HL-60 (cell line): ENCODE measurements at regions not wholly inside any gene's neighbourhood (a gene's known extent, or its start where the extent isn't known, plus 50 kb on each side); places are given as distances from the start of the nearest gene placed in this dataset.
"Not testable (repeated sequence)": the region's sequence is repeated elsewhere in the genome, so short reads cannot be mapped to it uniquely, and the experiment has no call there.

Source experiments
- DNase-seq, 2 experiments: peaks; one replicate each; pipeline ENCODE4 v3.0.0-alpha.2; 2010 to 2020; ENCODE audit warnings: low read depth in 1 of 2, low spot score in 1 of 2
- H3K27ac ChIP-seq: fragments of 250-450 bp; sonication (Bioruptor Pico); replicated peaks from 2 replicates; pipeline ENCODE4 v1.5.1; 2020; ENCODE audit warnings: mild to moderate bottlenecking, moderate library complexity
- H3K27me3 ChIP-seq: fragments of 250-450 bp; sonication (Bioruptor Pico); 2 replicates; pipeline ENCODE4 v1.5.1; 2021; ENCODE audit warnings: mild to moderate bottlenecking, moderate library complexity; ENCODE audit not compliant: insufficient read depth, poor library complexity, severe bottlenecking
- H3K4me3 ChIP-seq: replicated peaks from 2 replicates; pipeline ENCODE4 v1.5.1; 2011; ENCODE audit warnings: mild to moderate bottlenecking, control low read depth, low read length; ENCODE audit not compliant: insufficient read depth
- CTCF ChIP-seq: IDR thresholded peaks from one replicate; pipeline ENCODE4 v1.5.1; 2011; ENCODE audit warnings: low read length, control low read depth, inconsistent platforms; ENCODE audit not compliant: insufficient read depth
- GABPA ChIP-seq: IDR thresholded peaks from 2 replicates; pipeline ENCODE4 v1.6.1; 2012; ENCODE audit warnings: low read depth
- POLR2AphosphoS5 ChIP-seq: IDR thresholded peaks from 2 replicates; pipeline ENCODE4 v1.6.1; 2012; ENCODE audit warnings: low read depth
- SPI1 ChIP-seq: IDR thresholded peaks from 2 replicates; pipeline ENCODE4 v1.6.1; 2012; ENCODE audit warnings: low read depth, mild to moderate bottlenecking, borderline replicate concordance
- TF ChIP-seq, protein P1 (sequence below): IDR thresholded peaks from 2 replicates; pipeline ENCODE4 v1.6.1; 2012; ENCODE audit warnings: low read depth; ENCODE audit not compliant: insufficient replicate concordance

- TF ChIP-seq CTCF (no peak), SPI1 (no peak), POLR2AphosphoS5 (no peak), GABPA (no peak)
- TF ChIP-seq, protein P1, sequence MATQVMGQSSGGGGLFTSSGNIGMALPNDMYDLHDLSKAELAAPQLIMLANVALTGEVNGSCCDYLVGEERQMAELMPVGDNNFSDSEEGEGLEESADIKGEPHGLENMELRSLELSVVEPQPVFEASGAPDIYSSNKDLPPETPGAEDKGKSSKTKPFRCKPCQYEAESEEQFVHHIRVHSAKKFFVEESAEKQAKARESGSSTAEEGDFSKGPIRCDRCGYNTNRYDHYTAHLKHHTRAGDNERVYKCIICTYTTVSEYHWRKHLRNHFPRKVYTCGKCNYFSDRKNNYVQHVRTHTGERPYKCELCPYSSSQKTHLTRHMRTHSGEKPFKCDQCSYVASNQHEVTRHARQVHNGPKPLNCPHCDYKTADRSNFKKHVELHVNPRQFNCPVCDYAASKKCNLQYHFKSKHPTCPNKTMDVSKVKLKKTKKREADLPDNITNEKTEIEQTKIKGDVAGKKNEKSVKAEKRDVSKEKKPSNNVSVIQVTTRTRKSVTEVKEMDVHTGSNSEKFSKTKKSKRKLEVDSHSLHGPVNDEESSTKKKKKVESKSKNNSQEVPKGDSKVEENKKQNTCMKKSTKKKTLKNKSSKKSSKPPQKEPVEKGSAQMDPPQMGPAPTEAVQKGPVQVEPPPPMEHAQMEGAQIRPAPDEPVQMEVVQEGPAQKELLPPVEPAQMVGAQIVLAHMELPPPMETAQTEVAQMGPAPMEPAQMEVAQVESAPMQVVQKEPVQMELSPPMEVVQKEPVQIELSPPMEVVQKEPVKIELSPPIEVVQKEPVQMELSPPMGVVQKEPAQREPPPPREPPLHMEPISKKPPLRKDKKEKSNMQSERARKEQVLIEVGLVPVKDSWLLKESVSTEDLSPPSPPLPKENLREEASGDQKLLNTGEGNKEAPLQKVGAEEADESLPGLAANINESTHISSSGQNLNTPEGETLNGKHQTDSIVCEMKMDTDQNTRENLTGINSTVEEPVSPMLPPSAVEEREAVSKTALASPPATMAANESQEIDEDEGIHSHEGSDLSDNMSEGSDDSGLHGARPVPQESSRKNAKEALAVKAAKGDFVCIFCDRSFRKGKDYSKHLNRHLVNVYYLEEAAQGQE: no peak
- no peaks in the 10 kb centered on the region for H3K27me3 ChIP-seq
- DNase-seq: no peak
- no peak overlapping the region for H3K27ac ChIP-seq
- H3K4me3 ChIP-seq: no peak overlapping the region
These were observed 168.2 kb downstream of the SUDS3 start for GRCh38 chr12:118544569-118544968.

- not testable (repeated sequence) for DNase-seq, H3K27ac ChIP-seq, H3K27me3 ChIP-seq, H3K4me3 ChIP-seq
These were observed 171.3 kb downstream of the SUDS3 start for GRCh38 chr12:118547606-118548005.

GRCh38 chr12:118548887-118549509 is 172.6 kb downstream of the SUDS3 start:
- no peaks in the 10 kb centered on the region for H3K27me3 ChIP-seq
- no peak overlapping the region for H3K27ac ChIP-seq
- TF ChIP-seq GABPA (no peak), CTCF (no peak), SPI1 (no peak), POLR2AphosphoS5 (no peak)
- TF ChIP-seq, protein P1: no peak
- no peak for DNase-seq
- H3K4me3 ChIP-seq: no peak overlapping the region

GRCh38 chr12:118549510-118549980 is 173.2 kb downstream of the SUDS3 start:
- no peak for DNase-seq
- H3K27ac ChIP-seq: no peak overlapping the region
- H3K27me3 ChIP-seq: no peaks in the 10 kb centered on the region
- no peak for TF ChIP-seq SPI1
- TF ChIP-seq POLR2AphosphoS5: no peak
- TF ChIP-seq GABPA: no peak
- TF ChIP-seq, protein P1: no peak
- no peak for TF ChIP-seq CTCF
- H3K4me3 ChIP-seq: no peak overlapping the region
